Spleen (tissue), 11 donors: ENCODE measurements at regions not wholly inside any gene's neighbourhood (a gene's known extent, or its start where the extent isn't known, plus 50 kb on each side); places are given as distances from the start of the nearest gene placed in this dataset.

Source experiments
- DNase-seq: peaks from one replicate; pipeline ENCODE4 v3.0.0-alpha.2; 2020
- H3K27ac ChIP-seq, 8 donors: fragments of 200-600 bp; sonication (generic) in 7 of 8; 1 replicate in 4 of 8; 2 replicates in 4 of 8; pipeline versions ENCODE4 v1.5.0 to v1.8.0; 2016 to 2021; ENCODE audit warnings: inconsistent platforms in 4 of 8, mild to moderate bottlenecking in 4 of 8, moderate library complexity in 1 of 8
- H3K27me3 ChIP-seq, 7 donors: fragments of 200-600 bp; sonication (generic) in 6 of 7; replicated peaks in 1 of 7; 1 replicate in 4 of 7; 2 replicates in 3 of 7; pipeline versions ENCODE4 v1.5.0 to v1.8.0; 2016 to 2021; ENCODE audit warnings: inconsistent platforms in 3 of 7, mild to moderate bottlenecking in 1 of 7
- H3K36me3 ChIP-seq, 6 donors: fragments of 200-600 bp; sonication (generic) in 5 of 6; 1 replicate in 4 of 6; 2 replicates in 2 of 6; pipeline versions ENCODE4 v1.5.0 to v1.8.0; 2016 to 2021; ENCODE audit warnings: inconsistent platforms in 2 of 6
- H3K4me1 ChIP-seq, 6 donors: fragments of 200-600 bp; sonication (generic) in 5 of 6; 1 replicate in 3 of 6; 2 replicates in 3 of 6; pipeline versions ENCODE4 v1.5.0 to v1.8.0; 2016 to 2021; ENCODE audit warnings: inconsistent platforms in 3 of 6
- H3K4me3 ChIP-seq, 8 donors: fragments of 200-600 bp; sonication (generic) in 7 of 8; 1 replicate in 4 of 8; 2 replicates in 4 of 8; pipeline versions ENCODE4 v1.5.0 to v1.8.0; 2016 to 2021; ENCODE audit warnings: inconsistent platforms in 4 of 8, mild to moderate bottlenecking in 4 of 8, moderate library complexity in 2 of 8
- H3K9me3 ChIP-seq, 8 donors: fragments of 200-600 bp; sonication (generic) in 7 of 8; 1 replicate in 4 of 8; 2 replicates in 4 of 8; pipeline versions ENCODE4 v1.5.0 to v1.8.0; 2016 to 2021; ENCODE audit warnings: inconsistent platforms in 4 of 8
- POLR2A ChIP-seq, 3 donors: fragments of 450-650 bp; IDR thresholded peaks; one replicate each; pipeline ENCODE4 v1.5.1; 2017; ENCODE audit warnings: antibody characterized with exemption in 3 of 3, mild to moderate bottlenecking in 1 of 3
- POLR2AphosphoS5 ChIP-seq, 3 donors: sonication (generic); formaldehyde crosslinking; IDR thresholded peaks; one replicate each; pipeline ENCODE4 v1.5.1; 2017; ENCODE audit warnings: antibody characterized with exemption in 3 of 3
- WGBS, 5 donors: extraction: QIAGEN DNeasy Blood & Tissue Kit in 3 of 5; methylation state at CpG; one replicate each; pipeline versions ENCODE4 v1.1.5 to v1.1.7; 2013 to 2018; 5-methylcytosine and 5-hydroxymethylcytosine counted together
- intact Hi-C: fragments of 100-400 bp; cut with DNase I; formaldehyde crosslinking; loops from one replicate; pipeline ENCODE4 v1.15.0; 2023; ENCODE audit warnings: low total_unique reads
- TF ChIP-seq, protein P1 (sequence below), 11 experiments: fragments of 200-600 bp in 7 of 11; fragments of 450-650 bp in 4 of 11; sonication (generic) in 4 of 11; IDR thresholded peaks in 8 of 11; conservative IDR thresholded peaks in 3 of 11; 1 replicate in 7 of 11; 2 replicates in 4 of 11; pipeline versions ENCODE4 v1.4.0 to v1.8.0; 2016 to 2021; ENCODE audit warnings: antibody characterized with exemption in 11 of 11, inconsistent platforms in 4 of 11, mild to moderate bottlenecking in 1 of 11
- donor health status: healthy with polysubstance abuse.
- donor health status: DM: no; HTN: no; CAD: no; lungs with moderate emphysema.
- donor health status: DM: no; HTN: no; CAD: no.
- donor health status: Bipolar disorder and iron deficiency.
- donor health status: healthy.
- donor health status: DM: no; HTN: no; CAD: no.
- donor health status: DM: yes; HTN: yes; CAD: no.

GRCh38 chr9:126563556-126563955 lies 50.2 kb upstream of the LMX1B start:
- peaks cover 0 to 82% (median 11%) of the 10 kb centered on the region in 7 donors for H3K27me3 ChIP-seq
- H3K36me3 ChIP-seq, result no peaks in the 10 kb centered on the region
- 77 to 91% (median 80%) methylated on average over 4 of the region's 4 CpGs for WGBS, 5 donors
- no peaks in the 10 kb centered on the region for H3K9me3 ChIP-seq
- H3K4me3 ChIP-seq, result no peak overlapping the region
- DNase-seq, result no peak
- TF ChIP-seq POLR2AphosphoS5 (IDR thresholded peaks at IDR 0.05) (no peak), POLR2A (IDR thresholded peaks at IDR 0.05) (no peak)
- TF ChIP-seq, protein P1, sequence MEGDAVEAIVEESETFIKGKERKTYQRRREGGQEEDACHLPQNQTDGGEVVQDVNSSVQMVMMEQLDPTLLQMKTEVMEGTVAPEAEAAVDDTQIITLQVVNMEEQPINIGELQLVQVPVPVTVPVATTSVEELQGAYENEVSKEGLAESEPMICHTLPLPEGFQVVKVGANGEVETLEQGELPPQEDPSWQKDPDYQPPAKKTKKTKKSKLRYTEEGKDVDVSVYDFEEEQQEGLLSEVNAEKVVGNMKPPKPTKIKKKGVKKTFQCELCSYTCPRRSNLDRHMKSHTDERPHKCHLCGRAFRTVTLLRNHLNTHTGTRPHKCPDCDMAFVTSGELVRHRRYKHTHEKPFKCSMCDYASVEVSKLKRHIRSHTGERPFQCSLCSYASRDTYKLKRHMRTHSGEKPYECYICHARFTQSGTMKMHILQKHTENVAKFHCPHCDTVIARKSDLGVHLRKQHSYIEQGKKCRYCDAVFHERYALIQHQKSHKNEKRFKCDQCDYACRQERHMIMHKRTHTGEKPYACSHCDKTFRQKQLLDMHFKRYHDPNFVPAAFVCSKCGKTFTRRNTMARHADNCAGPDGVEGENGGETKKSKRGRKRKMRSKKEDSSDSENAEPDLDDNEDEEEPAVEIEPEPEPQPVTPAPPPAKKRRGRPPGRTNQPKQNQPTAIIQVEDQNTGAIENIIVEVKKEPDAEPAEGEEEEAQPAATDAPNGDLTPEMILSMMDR (IDR thresholded peaks at IDR 0.05 in 8 of 11, conservative IDR thresholded peaks at IDR 0.05 in 3 of 11), result no peak
- intact Hi-C loops, result no loop called here
- no peak overlapping the region for H3K27ac ChIP-seq
- H3K4me1 ChIP-seq, result peaks cover 0 to 9% (median 0%) of the 10 kb centered on the region in 6 donors
